ENCODE measurements at regions not wholly inside any gene's neighbourhood (a gene's known extent, or its start where the extent isn't known, plus 50 kb on each side); places are given as distances from the start of the nearest gene placed in this dataset.

GRCh38 chr5:106047341-106047740, 1623.4 kb downstream of the EFNA5 start:
- no peak for TF ChIP-seq CTCF (conservative IDR thresholded peaks at IDR 0.05; ENCODE audit: low read depth, low read length)
- no peak for TF ChIP-seq EZH2 (IDR thresholded peaks at IDR 0.05; ENCODE audit: borderline replicate concordance, low read depth, low read length, poor library complexity, severe bottlenecking)

Data from A673 (cell line).